GM12878 (cell line): ENCODE measurements at regions not wholly inside any gene's neighbourhood (a gene's known extent, or its start where the extent isn't known, plus 50 kb on each side); places are given as distances from the start of the nearest gene placed in this dataset.

Experiments
- ATAC-seq: fragments of 200-7000 bp; cut with Tn5 transposase; 3 replicates; pipeline ENCODE4 v1.9.1; 2020; ENCODE audit warnings: mild to moderate bottlenecking, moderate library complexity
- BruUV-seq: library from RNA; stranded (reverse); fragments of 400-500 nt; replicated peaks from 2 replicates; lab custom pipeline; 2021; lab: Mats Ljungman, UMichigan
- CTCF ChIA-PET: fragments of 300-600 bp; sonication (Branson Sonifier 250); formaldehyde crosslinking; extraction: SDS; loops from one replicate; lab custom pipeline; 2021; ENCODE audit warnings: inconsistent platforms; lab: Yijun Ruan, JAX
- POLR2A ChIA-PET: fragments of 350-600 bp; formaldehyde crosslinking; extraction: SDS; loops from one replicate; lab custom pipeline; 2021; ENCODE audit warnings: inconsistent platforms; lab: Charles Lee
- RAD21 ChIA-PET: fragments of 300-600 bp; sonication (Branson Sonifier 250); formaldehyde crosslinking; loops from one replicate; lab custom pipeline; 2023; ENCODE audit warnings: antibody characterized with exemption; ENCODE audit not compliant: unreplicated experiment; lab: Charles Lee
- SMC1A ChIA-PET: fragments of 300-600 bp; sonication (Branson Sonifier 250); formaldehyde crosslinking; loops from one replicate; lab custom pipeline; 2023; ENCODE audit not compliant: unreplicated experiment, uncharacterized antibody; lab: Charles Lee
- DNase-seq: peaks from one replicate; pipeline ENCODE4 v3.0.0-alpha.2; 2011; ENCODE audit warnings: low read depth, low spot score
- FAIRE-seq: peaks from 3 replicates; lab custom pipeline; 2011; peaks lifted over from hg19 to GRCh38; lab: Jason Lieb, UNC
- H2AFZ ChIP-seq: 2 replicates; pipeline ENCODE4 v1.6.0; 2011; ENCODE audit warnings: low read depth, low read length, control low read depth; ENCODE audit not compliant: control insufficient read depth
- H3K27ac ChIP-seq: 2 replicates; pipeline ENCODE4 v1.5.1; 2011; ENCODE audit warnings: control low read depth; ENCODE audit not compliant: control insufficient read depth, insufficient read depth
- H3K27me3 ChIP-seq, 2 experiments: replicated peaks in 1 of 2; 2 replicates each; pipeline versions ENCODE4 v1.6.0 to v1.6.1; 2011; ENCODE audit warnings: low read length in 1 of 2; ENCODE audit not compliant: control insufficient read depth in 2 of 2, insufficient read depth in 2 of 2
- H3K36me3 ChIP-seq, 2 experiments: 2 replicates each; pipeline ENCODE4 v1.5.1; 2011; ENCODE audit warnings: low read length in 1 of 2; ENCODE audit not compliant: control insufficient read depth in 2 of 2, insufficient read depth in 2 of 2
- H3K4me1 ChIP-seq: 2 replicates; pipeline ENCODE4 v1.6.1; 2011; ENCODE audit warnings: mild to moderate bottlenecking, low read length, moderate library complexity, mixed read lengths; ENCODE audit not compliant: control insufficient read depth, insufficient read depth
- H3K4me2 ChIP-seq: 2 replicates; pipeline ENCODE4 v1.6.0; 2011; ENCODE audit warnings: control low read depth; ENCODE audit not compliant: control insufficient read depth, insufficient read depth
- H3K4me3 ChIP-seq: fragments of 200-600 bp; sonication (generic); 2 replicates; pipeline ENCODE4 v1.5.1; 2016
- H3K79me2 ChIP-seq: 2 replicates; pipeline ENCODE4 v1.6.0; 2011; ENCODE audit warnings: low read length; ENCODE audit not compliant: control insufficient read depth, insufficient read depth
- H3K9ac ChIP-seq: 2 replicates; pipeline ENCODE4 v1.8.0; 2011; ENCODE audit warnings: low read length, control low read depth, mixed read lengths; ENCODE audit not compliant: control insufficient read depth, insufficient read depth
- H3K9me3 ChIP-seq: replicated peaks from 3 replicates; pipeline ENCODE4 v1.5.1; 2011; ENCODE audit warnings: mild to moderate bottlenecking, low read length; ENCODE audit not compliant: control insufficient read depth, insufficient read depth
- H4K20me1 ChIP-seq: 2 replicates; pipeline ENCODE4 v1.6.0; 2011; ENCODE audit not compliant: control insufficient read depth, insufficient read depth
- FOXM1 ChIP-seq: IDR thresholded peaks from 2 replicates; pipeline ENCODE4 v1.6.1; 2012; ENCODE audit warnings: low read depth, mild to moderate bottlenecking, inconsistent platforms, low read length, moderate library complexity
- PAX5 ChIP-seq: IDR thresholded peaks from 2 replicates; pipeline ENCODE4 v1.6.1; 2011; ENCODE audit warnings: low read depth, low read length, borderline replicate concordance
- POLR2AphosphoS2 ChIP-seq: IDR thresholded peaks from 2 replicates; pipeline ENCODE4 v1.6.1; 2011; ENCODE audit warnings: low read depth, mild to moderate bottlenecking, low read length, improper control_type of control experiment, moderate library complexity
- SIN3A ChIP-seq: IDR thresholded peaks from 2 replicates; pipeline ENCODE4 v1.6.1; 2012; ENCODE audit warnings: low read depth, low read length, improper control_type of control experiment
- SUPT20H ChIP-seq: IDR thresholded peaks from 2 replicates; pipeline ENCODE4 v1.6.1; 2011; ENCODE audit warnings: low read depth, mild to moderate bottlenecking, low read length, moderate library complexity, borderline replicate concordance; ENCODE audit not compliant: control insufficient read depth
- ZNF207 ChIP-seq: fragments of 450-650 bp; IDR thresholded peaks from 2 replicates; pipeline ENCODE4 v1.6.1; 2014; ENCODE audit warnings: antibody characterized with exemption, mild to moderate bottlenecking, borderline replicate concordance
- ZSCAN29 ChIP-seq: fragments of 450-650 bp; IDR thresholded peaks from 2 replicates; pipeline ENCODE4 v1.6.1; 2017; ENCODE audit warnings: mild to moderate bottlenecking, moderate library complexity
- WGBS: methylation state at CpG from one replicate; pipeline ENCODE4 v1.1.6; 2016; ENCODE audit warnings: low lambda C conversion rate; ENCODE audit not compliant: insufficient replicate concordance, insufficient coverage; ENCODE audit errors: missing lambda C conversion rate; 5-methylcytosine and 5-hydroxymethylcytosine counted together
- in situ Hi-C: fragments of 300-500 bp; cut with MboI; formaldehyde crosslinking; loops from 9 replicates; pipeline ENCODE4 v1.14.3; 2018; ENCODE audit warnings: mixed read lengths
- intact Hi-C: fragments of 100-400 bp; cut with micrococcal nuclease; formaldehyde crosslinking; loops from one replicate; pipeline ENCODE4 v1.14.2; 2022; ENCODE audit not compliant: unreplicated experiment
- TF ChIP-seq, protein P1 (sequence below): IDR thresholded peaks from 2 replicates; pipeline ENCODE4 v1.6.1; 2011; ENCODE audit warnings: borderline replicate concordance, low read depth, mild to moderate bottlenecking, moderate library complexity, low read length; ENCODE audit not compliant: insufficient read depth, poor library complexity, severe bottlenecking
- TF ChIP-seq, protein P2 (sequence below): IDR thresholded peaks from 2 replicates; pipeline ENCODE4 v1.6.1; 2011; ENCODE audit warnings: borderline replicate concordance, low read depth, mild to moderate bottlenecking, moderate library complexity, mixed read lengths, low read length; ENCODE audit not compliant: insufficient read depth; ENCODE audit errors: extremely low read length
- TF ChIP-seq, protein P3 (sequence below): fragments of 150-350 bp; IDR thresholded peaks from 2 replicates; pipeline ENCODE4 v1.6.1; 2016; ENCODE audit warnings: low read depth, low read length
- TF ChIP-seq, protein P4 (sequence below): fragments of 450-650 bp; formaldehyde crosslinking; IDR thresholded peaks from 2 replicates; pipeline ENCODE4 v1.5.0; 2022; ENCODE audit warnings: mild to moderate bottlenecking, missing genetic modification characterization

DNA sequence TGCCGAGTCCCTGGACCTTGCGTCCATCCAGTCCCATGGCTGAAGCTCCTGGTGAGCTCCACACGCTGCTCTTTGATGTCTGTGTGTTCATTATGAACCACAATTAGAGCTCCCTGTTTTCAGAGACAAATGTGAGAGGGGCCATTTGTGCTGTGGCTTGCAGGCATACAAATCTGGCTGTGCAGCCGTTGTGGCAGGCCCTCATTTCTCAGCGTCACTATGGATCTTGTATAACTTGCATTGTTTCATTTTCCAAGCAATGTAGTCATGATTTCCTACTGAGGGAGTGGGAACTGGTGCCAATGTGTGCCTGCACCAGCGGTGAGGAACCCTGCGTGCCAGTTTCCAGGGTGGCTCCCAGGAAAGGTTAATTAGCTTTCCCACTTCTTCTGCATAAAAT, 542.6 kb downstream of the TMEM114 start:
- in situ Hi-C loops (no loop called here), intact Hi-C loops (no loop called here)
- WGBS: 36% methylated on average over 7 of the region's 7 CpGs
- no peak overlapping the region for H3K27ac ChIP-seq
- no peaks in the 10 kb centered on the region for H3K9me3 ChIP-seq
- H4K20me1 ChIP-seq: no peaks in the 10 kb centered on the region
- H3K4me2 ChIP-seq: no peak overlapping the region
- RAD21 ChIA-PET: no interaction called here
- DNase-seq (no peak), ATAC-seq (no peak), FAIRE-seq (no peak)
- CTCF ChIA-PET: no interaction called here
- H3K79me2 ChIP-seq: no peaks in the 10 kb centered on the region
- no peaks in the 10 kb centered on the region for H3K27me3 ChIP-seq
- H3K9ac ChIP-seq: no peak overlapping the region
- POLR2A ChIA-PET: no interaction called here
- no peaks in the 10 kb centered on the region for H3K36me3 ChIP-seq
- no peaks in the 10 kb centered on the region for H3K4me1 ChIP-seq
- no peak overlapping the region for H2AFZ ChIP-seq
- H3K4me3 ChIP-seq: no peak overlapping the region
- SMC1A ChIA-PET: no interaction called here
- BruUV-seq: no TSS peak
- TF ChIP-seq FOXM1: no peak
- TF ChIP-seq, protein P1, sequence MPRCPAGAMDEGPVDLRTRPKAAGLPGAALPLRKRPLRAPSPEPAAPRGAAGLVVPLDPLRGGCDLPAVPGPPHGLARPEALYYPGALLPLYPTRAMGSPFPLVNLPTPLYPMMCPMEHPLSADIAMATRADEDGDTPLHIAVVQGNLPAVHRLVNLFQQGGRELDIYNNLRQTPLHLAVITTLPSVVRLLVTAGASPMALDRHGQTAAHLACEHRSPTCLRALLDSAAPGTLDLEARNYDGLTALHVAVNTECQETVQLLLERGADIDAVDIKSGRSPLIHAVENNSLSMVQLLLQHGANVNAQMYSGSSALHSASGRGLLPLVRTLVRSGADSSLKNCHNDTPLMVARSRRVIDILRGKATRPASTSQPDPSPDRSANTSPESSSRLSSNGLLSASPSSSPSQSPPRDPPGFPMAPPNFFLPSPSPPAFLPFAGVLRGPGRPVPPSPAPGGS: no peak
- no peak for TF ChIP-seq POLR2AphosphoS2
- TF ChIP-seq ZNF207: no peak
- no peak for TF ChIP-seq ZSCAN29
- no peak for TF ChIP-seq SIN3A
- no peak for TF ChIP-seq SUPT20H
- TF ChIP-seq, protein P2, sequence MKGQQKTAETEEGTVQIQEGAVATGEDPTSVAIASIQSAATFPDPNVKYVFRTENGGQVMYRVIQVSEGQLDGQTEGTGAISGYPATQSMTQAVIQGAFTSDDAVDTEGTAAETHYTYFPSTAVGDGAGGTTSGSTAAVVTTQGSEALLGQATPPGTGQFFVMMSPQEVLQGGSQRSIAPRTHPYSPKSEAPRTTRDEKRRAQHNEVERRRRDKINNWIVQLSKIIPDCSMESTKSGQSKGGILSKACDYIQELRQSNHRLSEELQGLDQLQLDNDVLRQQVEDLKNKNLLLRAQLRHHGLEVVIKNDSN: no peak
- TF ChIP-seq PAX5: no peak
- TF ChIP-seq, protein P3, sequence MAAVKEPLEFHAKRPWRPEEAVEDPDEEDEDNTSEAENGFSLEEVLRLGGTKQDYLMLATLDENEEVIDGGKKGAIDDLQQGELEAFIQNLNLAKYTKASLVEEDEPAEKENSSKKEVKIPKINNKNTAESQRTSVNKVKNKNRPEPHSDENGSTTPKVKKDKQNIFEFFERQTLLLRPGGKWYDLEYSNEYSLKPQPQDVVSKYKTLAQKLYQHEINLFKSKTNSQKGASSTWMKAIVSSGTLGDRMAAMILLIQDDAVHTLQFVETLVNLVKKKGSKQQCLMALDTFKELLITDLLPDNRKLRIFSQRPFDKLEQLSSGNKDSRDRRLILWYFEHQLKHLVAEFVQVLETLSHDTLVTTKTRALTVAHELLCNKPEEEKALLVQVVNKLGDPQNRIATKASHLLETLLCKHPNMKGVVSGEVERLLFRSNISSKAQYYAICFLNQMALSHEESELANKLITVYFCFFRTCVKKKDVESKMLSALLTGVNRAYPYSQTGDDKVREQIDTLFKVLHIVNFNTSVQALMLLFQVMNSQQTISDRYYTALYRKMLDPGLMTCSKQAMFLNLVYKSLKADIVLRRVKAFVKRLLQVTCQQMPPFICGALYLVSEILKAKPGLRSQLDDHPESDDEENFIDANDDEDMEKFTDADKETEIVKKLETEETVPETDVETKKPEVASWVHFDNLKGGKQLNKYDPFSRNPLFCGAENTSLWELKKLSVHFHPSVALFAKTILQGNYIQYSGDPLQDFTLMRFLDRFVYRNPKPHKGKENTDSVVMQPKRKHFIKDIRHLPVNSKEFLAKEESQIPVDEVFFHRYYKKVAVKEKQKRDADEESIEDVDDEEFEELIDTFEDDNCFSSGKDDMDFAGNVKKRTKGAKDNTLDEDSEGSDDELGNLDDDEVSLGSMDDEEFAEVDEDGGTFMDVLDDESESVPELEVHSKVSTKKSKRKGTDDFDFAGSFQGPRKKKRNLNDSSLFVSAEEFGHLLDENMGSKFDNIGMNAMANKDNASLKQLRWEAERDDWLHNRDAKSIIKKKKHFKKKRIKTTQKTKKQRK: no peak
- TF ChIP-seq, protein P4, sequence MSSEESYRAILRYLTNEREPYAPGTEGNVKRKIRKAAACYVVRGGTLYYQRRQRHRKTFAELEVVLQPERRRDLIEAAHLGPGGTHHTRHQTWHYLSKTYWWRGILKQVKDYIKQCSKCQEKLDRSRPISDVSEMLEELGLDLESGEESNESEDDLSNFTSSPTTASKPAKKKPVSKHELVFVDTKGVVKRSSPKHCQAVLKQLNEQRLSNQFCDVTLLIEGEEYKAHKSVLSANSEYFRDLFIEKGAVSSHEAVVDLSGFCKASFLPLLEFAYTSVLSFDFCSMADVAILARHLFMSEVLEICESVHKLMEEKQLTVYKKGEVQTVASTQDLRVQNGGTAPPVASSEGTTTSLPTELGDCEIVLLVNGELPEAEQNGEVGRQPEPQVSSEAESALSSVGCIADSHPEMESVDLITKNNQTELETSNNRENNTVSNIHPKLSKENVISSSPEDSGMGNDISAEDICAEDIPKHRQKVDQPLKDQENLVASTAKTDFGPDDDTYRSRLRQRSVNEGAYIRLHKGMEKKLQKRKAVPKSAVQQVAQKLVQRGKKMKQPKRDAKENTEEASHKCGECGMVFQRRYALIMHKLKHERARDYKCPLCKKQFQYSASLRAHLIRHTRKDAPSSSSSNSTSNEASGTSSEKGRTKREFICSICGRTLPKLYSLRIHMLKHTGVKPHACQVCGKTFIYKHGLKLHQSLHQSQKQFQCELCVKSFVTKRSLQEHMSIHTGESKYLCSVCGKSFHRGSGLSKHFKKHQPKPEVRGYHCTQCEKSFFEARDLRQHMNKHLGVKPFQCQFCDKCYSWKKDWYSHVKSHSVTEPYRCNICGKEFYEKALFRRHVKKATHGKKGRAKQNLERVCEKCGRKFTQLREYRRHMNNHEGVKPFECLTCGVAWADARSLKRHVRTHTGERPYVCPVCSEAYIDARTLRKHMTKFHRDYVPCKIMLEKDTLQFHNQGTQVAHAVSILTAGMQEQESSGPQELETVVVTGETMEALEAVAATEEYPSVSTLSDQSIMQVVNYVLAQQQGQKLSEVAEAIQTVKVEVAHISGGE (CRISPR knock-in tag): no peak
